Activated CD8-positive, alpha-beta memory T cell treated with anti-CD3 and anti-CD28 coated beads for 1 hour (primary cell): ENCODE measurements at regions not wholly inside any gene's neighbourhood (a gene's known extent, or its start where the extent isn't known, plus 50 kb on each side); places are given as distances from the start of the nearest gene placed in this dataset.
"Not testable (repeated sequence)": the region's sequence is repeated elsewhere in the genome, so short reads cannot be mapped to it uniquely, and the experiment has no call there.

Source experiments
- DNase-seq, 2 donors: peaks; one replicate each; pipeline ENCODE4 v3.0.0-alpha.2; 2020; ENCODE audit warnings: low read depth in 1 of 2; ENCODE audit errors: extremely low read depth in 1 of 2

DNA sequence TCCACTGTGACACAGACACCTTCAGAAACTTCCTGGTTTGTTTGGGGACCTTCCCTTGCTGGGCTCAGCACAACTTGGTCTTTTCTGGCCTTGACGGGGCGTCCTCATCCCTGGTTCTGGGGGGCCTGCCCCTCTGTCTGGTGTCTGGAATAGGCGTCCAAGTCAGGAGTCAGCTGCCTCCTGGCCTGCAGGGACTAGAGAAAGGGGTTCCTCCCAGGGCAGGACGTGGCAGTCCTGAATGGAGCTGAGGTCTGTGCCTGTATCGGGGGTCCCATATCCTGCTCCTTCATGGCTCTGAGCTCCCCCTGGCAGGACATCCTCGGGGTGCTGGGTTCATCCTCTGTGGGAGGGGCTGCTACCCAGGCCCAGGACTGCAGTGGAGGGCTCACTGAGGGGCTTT lies 384.0 kb downstream of the TMEM121 start:
- DNase-seq, result no peak

DNA sequence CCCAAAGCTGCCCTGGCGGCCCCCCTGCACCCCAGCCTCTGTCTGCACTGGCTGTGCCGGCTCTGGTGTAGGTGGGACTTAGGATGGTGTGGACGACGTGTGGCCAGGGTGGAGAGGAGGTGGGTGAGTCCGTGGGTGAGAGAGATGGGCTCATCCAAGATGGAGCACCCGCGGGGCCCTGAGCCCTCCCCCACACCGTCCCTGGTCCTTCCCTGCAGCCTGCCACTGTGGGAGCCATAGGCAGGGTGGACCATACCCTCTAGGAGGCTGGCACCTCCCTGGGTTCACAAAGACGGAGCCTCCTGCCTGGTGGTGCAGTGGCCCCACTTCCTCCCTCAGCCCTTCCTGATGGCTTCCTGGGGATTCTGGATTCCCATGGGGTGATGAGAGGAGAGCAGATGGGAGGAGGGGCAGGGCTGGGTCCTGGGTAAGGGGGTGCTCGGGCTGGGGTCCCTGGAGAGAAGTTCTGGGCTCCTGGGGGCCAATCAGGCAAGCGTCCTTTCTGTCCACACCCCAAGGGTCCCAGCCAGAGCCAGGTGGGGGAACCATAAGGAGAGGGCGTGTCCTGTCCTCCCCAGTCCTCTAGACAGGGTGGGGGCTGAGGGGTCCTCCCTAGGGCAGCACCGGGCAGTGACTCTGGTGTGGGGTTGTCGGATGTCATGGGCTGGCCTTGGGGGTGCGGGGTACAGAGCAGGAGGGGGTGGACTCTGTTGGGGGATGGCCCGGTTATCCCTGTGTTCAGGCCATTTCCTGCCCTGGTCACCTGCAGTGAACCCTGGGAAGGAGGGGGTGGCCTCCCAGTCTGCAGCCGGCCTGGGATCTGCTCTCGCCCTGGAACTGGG lies 384.8 kb downstream of the TMEM121 start:
- DNase-seq, result no peak

DNA sequence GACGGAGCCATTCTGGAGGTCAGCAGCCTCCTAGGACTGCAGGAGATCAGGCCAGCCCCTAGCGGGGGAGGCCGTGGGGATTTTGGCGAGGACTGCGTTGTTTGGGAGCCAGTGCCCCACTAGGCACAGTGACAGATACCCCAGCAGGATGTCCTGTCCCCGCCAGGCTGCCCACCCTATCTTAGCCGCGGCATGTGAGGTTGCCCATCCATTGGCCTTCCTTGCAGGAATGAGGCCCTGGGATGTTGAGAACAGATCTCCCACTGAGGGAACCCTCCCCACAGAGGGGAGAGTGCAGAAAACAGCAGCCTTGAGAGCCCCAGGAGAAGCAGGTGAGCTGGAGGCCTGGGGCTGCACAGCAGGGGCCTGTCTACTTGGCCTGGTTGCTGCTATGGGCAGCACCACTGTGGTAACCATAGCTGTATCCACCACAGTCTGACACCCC lies 385.5 kb downstream of the TMEM121 start:
- not testable (repeated sequence) for DNase-seq

DNA sequence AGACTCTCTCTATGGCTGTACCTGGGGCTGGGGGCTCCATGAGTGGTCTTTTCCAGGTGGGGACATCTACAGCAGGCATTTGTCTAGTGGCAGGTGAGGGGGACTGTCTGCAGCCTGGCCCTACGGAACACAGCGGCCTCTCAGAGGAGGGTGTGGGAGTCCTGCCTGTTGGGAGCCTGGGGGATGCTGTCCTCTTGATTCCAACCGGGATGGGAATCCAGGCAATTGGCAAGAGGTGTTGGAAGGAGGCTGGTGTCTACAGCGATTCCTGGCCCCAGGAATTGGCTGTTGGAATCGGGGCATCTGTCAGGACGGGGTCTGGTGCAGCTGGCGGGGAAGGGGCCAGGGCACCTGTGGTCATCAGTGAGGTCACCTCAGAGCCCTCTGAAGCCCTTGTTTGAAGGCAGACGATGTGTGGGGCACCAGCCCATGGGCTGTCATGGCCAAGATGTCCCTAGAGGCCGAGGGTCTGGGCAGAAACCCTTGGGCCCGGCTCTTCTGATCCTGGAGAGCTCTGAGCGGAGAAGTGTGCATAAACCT lies 386.3 kb downstream of the TMEM121 start:
- no peak for DNase-seq

DNA sequence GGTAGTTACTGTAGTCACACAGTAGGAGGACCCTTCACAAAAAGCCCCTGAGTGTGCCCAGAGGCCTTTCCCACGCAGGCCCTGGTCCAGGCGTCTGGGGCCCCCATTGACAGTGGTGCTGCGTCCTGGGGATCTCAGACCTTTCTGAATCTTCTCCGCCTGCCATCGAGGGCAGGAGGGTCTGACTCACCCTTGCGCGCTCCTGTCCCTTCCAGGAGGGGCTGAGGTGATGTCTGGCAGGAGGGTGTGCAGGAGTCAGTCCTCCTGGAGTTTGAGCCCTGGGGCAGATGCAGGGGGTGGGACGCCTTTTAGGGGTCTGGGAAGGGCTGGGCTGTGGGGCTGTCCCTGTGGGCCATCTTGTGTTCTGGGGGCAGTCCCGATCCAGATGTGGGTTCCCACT lies 386.8 kb downstream of the TMEM121 start:
- no peak for DNase-seq

DNA sequence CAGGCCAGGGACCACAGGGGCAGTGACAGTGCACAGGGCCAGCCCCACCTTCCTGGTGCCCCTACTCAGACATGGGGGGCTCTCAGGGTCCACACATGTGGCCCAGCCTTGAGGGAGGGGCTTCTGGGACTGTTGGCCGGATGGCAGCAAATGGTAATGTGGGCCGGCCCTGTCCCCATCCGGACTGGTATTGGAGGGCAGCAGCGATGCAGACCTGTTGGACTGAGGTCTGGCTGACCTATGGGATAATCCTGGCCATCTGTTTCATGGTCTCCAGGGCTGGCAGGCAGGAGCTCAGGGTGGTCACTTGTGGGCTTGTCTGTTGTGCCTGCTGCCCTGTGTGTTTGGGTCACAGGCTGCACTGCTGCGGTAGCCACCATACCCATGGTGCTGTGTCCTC lies 387.5 kb downstream of the TMEM121 start:
- DNase-seq, result no peak

DNA sequence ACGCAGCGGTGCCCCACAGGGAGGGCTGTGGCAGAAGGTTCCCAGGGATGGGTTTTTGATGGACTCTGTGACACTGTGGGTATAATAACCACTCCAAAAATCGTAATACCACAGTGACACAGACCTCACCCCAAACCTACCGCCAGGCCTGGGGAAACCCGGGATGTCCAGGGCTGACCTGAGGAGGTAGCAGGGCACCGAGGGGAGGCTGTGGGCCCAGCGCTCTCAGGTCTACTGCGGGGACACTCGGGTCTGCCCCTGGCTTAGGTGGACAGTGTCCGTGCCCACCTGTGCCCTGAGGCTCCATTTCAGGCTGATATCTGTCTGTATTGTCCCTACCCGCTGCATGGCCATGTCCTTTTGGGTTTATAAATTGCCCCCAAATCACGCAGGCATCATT lies 387.9 kb downstream of the TMEM121 start:
- DNase-seq, result not testable (repeated sequence)

DNA sequence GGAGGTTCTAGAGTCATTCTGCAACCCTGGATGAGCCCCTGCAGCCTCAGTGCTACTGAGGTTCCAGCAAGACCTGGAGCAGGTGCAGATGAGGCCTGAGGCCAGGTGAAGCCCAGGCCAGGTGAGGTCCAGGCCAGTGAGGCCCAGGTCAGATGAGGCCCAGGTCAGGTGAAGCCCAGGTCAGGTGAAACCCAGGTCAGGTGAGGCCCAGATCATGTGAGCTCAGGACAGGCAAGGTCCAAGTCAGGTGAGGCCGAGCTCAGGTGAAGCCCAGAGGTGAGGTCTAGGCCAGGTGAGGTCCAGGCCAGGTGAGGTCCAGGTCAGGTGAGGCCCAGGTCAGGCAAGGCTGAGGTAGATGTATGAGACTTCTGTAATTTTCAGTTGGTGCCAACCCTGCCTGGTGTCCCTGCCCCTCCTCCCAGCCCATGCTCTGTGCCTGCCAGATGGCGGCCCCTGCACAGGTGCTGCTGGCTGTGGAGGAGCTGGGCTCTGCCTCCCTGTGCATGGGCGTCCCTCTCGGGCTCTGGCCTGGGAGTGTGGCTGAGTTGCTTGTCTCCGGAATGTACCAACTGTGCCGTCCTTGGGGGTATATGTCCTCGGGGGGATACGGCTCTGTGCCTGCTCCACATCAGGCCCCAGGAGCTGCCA lies 388.5 kb downstream of the TMEM121 start:
- DNase-seq, result no peak

DNA sequence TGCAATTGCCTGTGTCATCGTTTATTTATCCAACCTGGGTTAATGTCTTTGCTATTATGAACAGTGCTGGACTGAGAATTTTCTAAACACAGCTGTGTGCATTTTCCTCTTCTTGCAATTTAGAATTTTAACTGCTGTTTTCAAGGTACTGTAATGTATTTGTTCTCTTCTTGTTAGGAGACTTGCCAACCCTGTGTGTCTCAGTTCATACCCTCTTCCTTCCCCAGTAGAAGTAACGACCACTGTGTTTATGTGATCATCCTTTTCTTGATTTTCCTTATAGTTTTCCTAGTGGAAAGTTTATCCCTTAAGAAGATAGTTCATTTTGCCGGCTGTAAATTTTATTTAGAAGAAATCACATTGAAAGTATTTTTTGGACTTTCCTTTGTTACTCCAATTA lies 389.2 kb downstream of the TMEM121 start:
- DNase-seq, result not testable (repeated sequence)

DNA sequence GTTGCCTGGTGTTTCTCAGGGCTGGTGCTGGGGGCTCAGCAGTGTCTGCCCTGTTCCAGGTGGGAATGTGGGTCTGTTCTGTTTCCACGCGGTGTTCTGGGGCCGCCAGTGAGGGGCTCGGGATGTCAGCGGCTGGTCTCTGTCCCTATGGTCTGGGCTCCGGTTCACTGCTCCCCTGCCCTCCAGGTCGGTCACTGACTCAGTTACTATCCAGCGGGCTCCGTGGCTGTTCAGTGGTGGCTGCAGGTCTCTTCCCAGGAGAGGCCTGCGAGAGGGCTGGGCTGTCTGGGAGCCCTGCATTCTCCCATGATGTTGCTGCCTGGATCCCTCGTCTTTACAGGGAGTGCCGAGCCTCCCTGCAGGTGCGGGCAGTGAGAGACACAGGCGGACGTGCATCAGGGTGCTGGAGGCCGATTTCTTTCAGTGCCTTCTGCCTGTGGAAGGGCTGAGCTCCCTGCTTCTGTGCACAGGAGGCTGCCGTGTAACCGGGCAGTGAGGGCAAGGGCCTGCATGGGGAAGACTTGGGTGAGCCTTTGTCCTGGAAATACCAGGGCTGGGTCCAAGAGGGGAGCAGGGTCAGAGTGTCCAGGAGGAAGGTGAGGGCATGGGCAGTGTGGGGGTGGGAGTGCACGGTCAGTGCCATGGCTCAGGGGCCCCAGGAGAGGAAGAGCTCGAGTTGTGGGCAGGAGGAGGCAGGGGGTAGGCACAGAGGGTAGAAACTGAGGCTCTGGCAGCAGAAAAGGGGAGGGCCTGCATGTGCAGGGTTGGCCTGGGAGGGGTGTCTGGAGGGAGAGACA lies 391.0 kb downstream of the TMEM121 start:
- not testable (repeated sequence) for DNase-seq

DNA sequence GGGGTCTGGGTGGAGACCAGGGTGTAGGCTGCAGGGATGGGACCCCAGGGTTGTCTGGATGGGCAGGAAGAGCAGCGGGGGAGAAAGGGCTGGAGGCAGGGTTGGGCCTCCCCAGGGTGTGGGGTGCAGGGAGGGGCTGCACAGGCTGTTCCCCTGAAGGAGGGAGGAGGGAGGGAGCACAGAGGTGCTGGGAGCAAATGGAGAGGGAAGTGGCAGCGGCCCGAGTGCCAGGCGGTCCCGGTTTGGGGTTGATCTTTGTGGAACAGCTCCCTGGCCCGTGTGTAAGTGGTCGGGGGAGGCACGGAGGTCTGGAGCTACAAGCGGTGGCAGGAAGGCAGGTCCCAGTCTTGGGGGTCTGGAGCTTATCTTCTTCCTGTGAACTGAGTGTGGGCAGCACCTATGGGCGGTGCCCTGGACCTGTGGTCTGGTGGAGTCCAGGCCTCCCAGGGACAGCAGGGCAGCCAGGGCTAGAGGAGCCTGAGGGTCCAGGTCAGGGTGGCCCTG lies 391.6 kb downstream of the TMEM121 start:
- no peak for DNase-seq

DNA sequence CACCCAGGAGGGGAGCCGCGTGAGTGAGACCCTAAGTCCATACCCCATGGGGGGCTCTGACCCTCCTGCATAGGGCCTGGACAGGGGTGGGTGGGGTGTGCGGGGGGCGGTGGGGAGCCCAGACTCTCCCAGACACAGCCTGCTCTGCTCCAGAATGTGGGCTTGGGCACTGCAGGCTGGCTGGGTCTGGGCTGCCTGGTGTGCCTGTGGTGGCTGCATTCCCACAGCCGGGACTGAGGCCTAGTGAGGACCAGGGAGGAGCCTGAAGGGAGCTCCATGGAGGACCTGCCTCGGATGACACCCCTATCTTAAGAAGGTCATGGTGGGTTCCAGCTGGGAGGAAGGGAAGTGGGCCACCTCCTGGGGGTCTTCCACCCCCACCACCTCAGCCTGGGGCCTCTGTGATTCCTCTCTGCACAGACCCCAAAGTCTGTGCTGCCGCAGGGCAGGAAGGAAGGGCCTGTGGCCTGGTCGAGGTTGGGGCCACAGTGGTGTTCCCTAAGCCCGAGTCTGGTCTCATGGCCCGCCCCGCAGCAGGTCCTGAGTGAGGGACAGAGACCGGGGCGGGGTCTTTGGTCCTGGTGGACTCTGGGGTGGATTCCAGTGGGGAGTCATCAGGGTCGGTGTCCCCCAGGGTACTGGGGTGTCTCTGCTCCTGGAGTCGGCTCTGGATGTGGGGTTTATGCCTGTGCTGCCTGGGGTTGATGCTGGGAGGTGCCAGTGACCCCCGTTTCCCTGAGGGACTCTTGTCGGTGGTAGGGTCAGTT lies 392.3 kb downstream of the TMEM121 start:
- DNase-seq, result no peak

DNA sequence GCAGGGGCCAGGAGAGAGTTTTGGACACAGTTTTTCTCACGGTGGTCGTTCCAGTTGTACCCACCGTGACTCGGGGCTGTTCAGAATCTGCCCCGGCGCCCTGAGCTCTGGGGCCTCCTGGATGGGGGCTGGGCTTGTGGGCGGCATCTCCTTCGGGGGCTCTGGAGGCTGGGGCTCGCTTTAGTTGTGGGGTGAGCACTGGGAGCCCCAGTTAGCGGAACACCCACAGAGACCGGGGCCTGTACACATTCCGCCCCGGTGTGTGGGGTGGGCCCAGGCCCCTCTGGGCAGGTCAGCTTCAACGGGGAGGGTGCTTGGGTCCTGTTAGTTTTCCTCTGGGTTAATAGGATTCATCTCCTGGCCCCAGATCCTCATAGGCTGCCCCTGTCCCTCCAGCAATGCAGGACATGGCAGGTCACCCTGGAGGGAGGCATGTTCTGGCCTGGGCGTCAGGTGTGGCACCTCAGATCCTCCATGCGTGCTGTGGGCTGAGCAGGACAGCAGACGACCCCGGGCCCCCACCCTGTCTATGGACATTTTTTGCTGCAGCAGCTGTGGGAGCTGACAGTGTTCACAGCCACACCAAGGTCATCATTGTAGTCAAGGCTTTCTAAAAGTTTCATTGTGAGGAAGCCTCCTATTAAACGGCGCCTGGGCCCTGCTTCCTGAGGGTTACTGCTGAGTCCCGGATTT lies 393.2 kb downstream of the TMEM121 start:
- DNase-seq, result no peak

DNA sequence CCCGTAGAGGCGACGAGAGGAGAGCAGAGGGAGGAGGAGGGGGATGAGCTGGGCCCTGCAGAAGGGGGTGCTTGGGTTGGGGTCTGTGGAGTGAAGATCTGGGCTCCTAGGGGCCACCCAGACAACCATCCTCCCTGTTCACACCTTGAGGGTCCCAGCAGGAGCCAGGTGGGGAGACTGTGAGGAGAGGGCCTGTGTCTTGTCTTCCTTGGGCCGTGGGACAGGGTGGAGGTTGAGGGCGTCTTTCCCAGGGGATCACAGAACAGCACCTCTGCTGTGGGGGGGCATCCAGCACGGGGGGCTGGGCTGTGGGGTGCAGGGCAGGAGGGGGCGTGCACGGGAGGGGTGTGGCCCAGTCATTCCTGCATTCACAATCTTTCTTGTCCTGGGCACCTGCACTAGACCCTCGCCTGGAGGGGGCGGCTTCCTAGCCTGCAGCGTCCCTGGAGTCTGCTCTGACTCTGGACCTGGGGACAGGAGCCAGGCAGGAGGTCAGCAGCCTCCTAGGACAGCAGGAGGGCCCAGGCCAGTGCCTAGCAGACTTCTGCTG lies 393.8 kb downstream of the TMEM121 start:
- DNase-seq, result not testable (repeated sequence)

DNA sequence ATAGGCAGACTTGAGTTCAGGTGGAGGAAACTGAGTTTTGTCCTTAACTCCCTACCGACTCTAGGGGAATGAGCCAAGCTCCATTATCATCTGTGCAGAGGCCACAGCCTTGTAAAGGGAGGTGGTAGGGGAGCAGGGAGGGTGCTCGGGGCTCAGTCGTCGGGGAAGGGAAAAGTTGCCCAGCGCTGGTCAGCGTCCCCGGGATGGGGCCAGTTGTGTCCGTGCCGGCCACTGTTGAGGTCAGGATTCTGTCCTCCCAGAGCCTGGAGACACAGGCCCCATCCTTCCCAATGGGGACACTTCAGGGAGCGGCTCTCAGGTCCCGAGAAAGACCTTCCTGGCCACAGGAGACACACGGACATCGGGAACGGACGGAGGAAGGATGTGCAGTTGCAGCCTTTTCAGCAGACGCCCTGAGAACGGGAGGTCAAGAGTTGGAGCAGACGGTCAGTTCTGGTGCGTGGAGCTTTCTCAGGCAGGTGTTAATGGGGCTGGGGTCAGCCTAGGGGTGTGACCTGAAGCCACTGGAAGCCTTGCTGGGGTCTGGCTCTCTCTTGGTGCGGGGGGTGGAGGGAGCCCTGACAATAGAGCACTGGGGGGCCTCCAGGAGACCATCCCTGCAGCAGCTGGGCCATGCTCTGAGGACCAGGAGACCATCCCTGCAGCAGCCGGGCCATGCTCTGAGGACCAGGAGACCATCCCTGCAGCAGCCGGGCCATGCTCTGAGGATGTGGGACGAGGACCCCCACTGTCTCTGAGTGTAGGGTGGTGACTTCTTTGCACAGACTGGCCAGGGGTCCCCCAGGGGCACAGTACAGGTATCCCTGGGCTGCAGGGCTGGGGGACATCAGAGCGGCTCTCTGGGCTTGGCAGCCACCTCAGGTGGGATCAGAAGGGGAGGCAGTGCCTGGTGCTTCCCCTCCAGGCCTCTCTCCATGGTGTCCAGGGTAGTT lies 394.7 kb downstream of the TMEM121 start:
- DNase-seq, result not testable (repeated sequence)

DNA sequence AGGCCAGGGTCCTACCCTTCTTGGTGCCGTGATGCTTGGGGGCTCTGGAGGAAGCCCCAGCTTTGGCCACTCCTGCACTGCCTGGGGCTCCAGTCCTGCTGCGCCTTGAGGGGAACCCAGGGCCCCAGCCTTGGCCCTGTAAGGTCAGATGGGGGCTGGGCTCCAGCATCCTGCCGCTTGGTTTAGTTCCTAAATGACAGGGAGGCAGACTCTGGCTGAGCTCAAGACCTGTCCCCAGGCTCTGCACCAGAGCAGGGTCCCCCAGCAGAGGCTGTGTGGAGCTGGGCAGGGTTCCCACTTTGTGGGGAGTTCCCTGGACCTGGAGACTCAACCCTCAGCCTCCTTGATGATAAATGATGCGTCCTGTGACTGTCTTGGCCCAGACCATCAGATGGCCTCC lies 395.4 kb downstream of the TMEM121 start:
- DNase-seq, result not testable (repeated sequence)

DNA sequence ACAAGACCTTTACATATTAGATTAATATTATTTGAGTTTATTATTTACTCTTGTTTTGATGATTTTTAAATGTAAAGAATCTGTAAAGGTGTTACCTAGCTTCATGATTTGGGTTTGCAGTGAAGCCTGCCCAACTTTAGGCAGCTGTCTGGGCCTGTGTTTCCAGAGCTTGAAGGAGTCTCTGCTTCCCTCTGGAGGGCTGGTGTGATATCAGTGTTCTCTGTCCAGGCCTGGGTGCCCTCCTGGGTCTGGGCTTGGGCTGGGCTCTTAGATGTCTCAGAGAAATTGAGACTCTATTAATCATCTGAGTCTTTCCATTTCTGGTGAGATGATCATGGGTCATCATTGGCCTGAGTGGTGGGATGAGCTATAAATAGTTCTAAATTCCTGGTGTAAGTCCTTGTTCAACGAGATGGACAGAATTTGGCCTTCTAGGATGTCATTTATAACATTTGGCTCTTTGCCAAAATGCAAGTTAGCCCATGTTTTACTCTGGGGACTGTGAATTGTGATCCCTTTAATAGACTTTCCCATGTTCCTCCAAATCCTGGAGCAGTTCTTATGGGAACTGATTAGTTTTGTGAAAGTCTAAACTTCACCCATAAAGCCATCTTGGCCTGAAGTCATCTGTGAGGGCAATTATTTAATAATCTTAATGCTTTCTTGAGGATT lies 397.3 kb downstream of the TMEM121 start:
- DNase-seq, result not testable (repeated sequence)
